Left cardiac atrium (tissue), 4 donors: ENCODE measurements at regions not wholly inside any gene's neighbourhood (a gene's known extent, or its start where the extent isn't known, plus 50 kb on each side); places are given as distances from the start of the nearest gene placed in this dataset.
"Not testable (repeated sequence)": the region's sequence is repeated elsewhere in the genome, so short reads cannot be mapped to it uniquely, and the experiment has no call there.

Source experiments
- ATAC-seq, 2 donors: fragments of 200-7000 bp; cut with Tn5 transposase; one replicate each; pipeline ENCODE4 v1.9.1; 2020; ENCODE audit warnings: mild to moderate bottlenecking in 2 of 2, moderate library complexity in 2 of 2
- DNase-seq: peaks from one replicate; pipeline ENCODE4 v3.0.0-alpha.2; 2020
- intact Hi-C, 2 donors: fragments of 100-400 bp; cut with DNase I; formaldehyde crosslinking; loops; one replicate each; pipeline versions ENCODE4 v1.14.1 to v1.15.1; 2022 to 2023
- donor health status: DM: no; HTN: yes; CAD: no.
- donor health status: DM: no; HTN: yes; CAD: no; lungs with severe emphysema.
- donor health status: DM: yes; HTN: yes; CAD: no.
- donor health status: Dilated cardiomyopathy.

DNA sequence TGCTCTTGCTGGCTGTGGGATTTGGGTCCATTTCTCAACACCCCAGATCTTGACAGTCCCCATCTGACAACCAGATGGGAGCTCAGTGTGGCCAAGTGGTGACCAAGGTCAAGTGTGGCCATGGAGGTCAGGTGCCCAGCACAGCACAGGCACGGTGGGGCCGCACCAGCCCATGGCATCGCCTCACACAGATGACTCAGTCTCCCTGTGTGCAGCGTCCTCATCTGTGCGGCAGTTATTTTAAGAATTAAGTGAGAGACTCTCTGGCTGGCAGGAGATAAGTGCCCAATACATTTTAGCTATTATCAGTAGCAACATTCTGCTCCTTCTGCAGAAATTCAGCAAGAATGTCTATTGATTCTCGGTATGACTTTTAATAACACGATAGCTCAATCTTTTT, 167.2 kb downstream of the DDX1 start:
- intact Hi-C loops, result no loop called here
- DNase-seq (no peak), ATAC-seq (no peak)

DNA sequence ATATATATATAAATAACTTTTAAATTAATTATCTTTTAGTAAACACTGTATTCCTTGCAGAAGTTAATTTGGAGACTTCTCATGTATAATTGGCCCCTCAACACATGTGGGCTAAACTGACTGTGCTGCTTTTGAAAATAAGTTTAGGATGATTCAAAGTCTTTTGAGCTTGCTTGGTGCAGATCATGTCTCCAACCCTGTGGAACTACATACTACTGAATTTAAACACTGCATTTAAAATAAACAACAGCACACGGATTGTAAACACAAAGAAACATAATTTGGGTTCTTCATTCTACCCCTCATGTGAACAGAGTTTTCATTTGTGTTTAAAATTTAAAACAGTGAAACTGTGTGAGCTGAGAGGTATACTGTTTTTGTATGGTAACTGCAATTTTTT, 167.7 kb downstream of the DDX1 start:
- ATAC-seq (no peak), DNase-seq (no peak)
- intact Hi-C loops, result no loop called here

DNA sequence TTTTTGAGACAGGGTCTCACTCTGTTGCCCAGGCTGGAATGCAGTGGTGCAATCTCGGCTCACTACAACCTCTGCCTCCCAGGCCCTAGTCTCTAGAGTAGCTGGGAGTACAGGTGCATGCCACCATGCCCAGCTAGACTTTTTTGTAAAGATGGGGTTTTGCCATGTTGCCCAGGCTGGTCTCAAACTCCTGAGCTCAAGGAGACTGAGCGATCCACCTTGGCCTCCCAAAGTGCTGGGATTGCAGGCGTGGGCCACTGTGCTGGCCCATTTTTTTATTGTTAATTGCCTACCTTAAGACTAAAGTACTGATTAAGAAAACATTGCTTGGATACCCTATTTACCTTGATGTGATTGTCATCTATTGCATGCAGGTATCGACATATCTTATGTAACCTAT, 168.1 kb downstream of the DDX1 start:
- intact Hi-C loops, result not testable (repeated sequence)

DNA sequence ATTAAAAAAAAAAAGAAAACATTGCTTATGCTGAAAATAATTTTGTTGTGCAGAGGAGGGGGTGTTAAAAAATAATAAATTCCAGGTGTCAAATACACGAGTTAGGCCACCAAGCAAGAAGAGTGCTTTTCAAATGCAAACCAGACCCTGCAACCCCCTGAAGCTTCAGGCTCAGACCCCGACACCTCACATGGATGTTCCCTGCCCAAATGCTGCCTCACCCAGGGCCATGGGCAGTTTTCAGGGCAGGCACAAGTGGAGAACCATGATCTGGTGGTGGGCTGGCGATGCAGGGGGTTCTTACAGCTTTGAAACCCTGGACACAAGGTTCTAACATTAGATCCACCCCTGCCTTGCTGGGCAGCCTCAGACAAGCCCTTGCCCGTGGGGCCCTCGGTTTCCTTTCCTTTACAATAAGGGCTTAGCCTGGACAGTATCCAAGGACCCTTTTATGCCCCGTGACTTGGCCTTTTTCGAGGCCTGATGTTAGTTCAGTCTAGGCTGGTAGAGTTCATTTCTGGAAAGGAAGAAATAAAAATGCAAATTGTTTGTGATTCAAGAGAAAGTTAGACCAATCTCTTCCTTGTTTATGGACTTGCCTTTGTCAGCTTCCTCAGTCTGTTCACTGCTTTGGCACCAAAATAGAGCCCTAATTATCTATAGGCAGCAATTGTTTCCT, 168.7 kb downstream of the DDX1 start:
- no peak for ATAC-seq
- DNase-seq, result no peak
- intact Hi-C loops, result no loop called here

More for the DNA sequence above, 168.1 kb downstream of the DDX1 start:
- ATAC-seq, DNase-seq: not testable (repeated sequence)

DNA sequence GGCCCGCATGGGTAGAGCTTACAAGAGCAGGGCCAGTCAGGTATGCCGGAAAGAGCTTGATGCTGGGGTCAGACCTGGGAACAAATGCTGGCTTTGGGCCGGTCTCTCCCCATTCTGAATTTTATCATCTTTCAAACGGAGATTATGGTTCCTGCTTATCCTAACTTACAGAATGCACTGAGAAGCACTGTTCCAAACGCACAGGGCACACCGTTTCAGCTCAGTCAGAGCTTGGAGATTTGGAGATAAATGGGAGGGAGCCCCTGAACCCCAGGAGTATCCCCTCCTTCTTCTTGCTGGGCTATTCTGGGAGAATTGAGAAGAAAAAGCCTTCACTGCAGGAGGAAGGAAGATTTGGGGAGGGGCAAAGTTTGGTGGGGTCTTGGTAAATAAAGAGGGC, 169.4 kb downstream of the DDX1 start:
- no peak for ATAC-seq
- intact Hi-C loops, result no loop called here
- no peak for DNase-seq

DNA sequence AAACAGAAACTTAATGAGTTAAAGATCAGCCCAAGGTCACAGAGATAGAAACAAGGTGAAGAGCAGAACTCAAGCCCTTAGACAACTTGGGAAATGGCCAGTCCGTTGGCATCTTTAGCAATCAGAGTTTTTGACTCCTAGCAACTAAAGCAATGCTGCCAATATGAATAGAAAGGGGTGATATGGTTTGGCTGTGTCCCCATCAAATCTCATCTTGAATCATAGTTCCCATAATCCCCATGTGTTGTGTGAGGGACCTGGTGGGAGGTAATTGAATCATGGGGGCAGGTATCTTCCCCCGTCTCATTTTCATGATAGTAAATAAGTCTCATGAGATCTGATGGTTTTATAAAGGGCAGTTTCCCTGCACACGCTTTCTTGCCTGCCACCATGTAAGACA, 170.2 kb downstream of the DDX1 start:
- DNase-seq, result no peak
- intact Hi-C loops, result no loop called here
- no peak for ATAC-seq

DNA sequence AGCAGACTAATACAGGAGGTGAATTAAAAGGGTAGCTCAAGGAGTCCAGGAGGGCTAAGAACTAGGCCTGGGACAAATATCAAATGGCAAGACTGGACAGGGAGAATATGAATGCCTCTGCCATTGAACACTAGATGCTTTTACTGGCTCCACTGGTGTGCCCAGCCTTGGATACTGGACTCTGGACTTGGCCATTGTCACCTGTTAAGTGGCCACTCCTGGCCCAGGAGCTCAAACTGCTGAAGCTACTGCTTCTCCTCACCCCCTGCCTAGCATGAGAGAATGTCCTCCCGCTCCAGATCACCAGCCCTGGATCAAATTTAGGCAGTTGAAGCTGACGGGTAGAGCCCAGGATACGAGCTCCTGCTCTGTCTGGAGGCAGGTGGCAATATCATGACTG, 170.8 kb downstream of the DDX1 start:
- intact Hi-C loops, result no loop called here
- ATAC-seq (no peak), DNase-seq (no peak)

DNA sequence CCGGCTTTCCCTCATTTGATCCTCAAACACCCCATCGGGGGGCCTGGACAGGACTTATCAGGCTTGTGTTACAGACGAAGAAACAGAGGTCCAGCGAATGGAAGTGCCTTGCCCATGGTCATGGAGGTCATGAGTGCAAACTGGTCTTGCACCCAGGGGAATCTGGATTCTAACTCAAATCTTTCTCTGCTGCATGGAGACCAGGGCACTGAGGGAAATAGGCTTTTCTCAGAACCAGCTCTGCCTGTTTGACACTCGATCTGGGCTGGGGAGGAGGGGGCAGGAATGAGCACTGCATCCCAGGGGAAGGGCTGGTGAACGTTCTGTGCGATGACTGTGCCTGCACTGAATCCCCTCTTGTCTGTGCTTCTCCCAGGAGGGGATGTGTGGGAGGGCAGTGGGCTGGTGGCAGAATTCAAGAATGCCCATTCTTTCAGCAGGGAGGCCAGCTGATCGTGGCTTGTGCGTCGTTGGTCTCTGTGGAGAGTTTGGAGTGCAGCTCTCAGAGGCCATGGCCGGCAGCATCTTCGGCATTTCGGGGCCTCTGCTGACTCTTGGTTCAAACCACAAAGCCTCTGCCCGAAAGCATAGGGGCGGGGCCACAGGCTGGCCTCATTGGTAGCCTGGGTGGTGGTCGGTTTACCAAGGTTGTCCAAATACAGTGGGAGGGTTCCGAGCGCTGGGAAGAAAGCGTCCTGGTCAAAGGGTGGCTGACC, 171.6 kb downstream of the DDX1 start:
- ATAC-seq (no peak), DNase-seq (no peak)
- intact Hi-C loops, result no loop called here

DNA sequence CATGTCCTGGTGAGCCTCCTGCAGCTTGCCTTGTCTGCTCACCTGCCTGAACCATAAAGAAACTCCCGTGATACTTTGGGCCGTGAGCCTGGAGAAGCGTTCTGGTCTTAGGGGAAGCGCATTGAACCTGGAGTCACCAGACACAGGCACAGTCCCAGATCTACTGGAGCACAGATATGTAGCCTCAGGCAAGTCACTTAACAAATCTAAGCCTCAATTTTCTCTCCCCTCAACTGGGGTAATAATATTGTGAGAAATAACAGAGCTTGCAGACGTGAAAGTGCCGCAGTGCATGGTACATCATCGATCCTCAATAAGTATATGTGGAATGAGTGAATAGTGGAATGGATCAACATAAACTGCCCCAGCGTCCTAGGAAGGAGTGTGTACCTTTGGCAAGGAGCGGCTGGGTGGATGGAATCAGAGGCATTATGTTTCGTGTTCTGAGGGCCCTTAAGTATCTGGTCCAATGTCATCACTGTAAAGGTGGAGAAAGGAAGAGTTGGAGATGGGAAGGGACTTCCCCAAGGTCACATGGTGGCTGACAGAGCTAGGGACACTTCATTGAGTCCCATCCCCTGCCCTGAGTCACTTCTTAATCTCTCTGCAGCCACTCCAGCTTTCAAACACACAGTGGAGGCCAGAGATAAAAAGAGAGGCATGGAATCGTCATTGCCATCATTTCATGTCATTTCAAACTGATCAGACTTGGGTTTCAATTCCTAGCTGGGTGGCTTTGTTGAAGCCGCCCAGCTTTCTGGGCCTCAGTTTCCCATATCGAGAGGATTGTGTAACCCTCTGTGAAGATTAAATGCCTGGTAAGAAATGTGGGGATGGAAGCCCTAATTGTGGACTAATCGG, 172.4 kb downstream of the DDX1 start:
- DNase-seq (no peak), ATAC-seq (no peak)
- intact Hi-C loops, result no loop called here

DNA sequence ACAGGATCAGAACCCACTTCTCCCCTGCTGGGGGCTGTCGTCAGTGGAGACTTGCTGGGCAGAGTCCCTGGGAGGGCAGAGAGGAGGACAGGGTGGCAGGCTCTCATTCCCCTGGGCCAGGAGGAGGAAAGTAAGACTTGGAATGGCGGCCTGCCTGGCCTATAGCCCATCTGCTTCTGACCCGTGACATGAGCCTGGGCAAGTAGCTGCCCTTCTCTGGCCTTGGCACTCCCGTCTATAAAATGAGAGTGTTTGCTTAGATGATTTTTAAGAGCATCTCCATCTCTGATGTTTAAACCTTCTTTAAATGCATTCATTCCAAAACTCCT, 173.0 kb downstream of the DDX1 start:
- intact Hi-C loops, result no loop called here
- ATAC-seq (no peak), DNase-seq (no peak)

DNA sequence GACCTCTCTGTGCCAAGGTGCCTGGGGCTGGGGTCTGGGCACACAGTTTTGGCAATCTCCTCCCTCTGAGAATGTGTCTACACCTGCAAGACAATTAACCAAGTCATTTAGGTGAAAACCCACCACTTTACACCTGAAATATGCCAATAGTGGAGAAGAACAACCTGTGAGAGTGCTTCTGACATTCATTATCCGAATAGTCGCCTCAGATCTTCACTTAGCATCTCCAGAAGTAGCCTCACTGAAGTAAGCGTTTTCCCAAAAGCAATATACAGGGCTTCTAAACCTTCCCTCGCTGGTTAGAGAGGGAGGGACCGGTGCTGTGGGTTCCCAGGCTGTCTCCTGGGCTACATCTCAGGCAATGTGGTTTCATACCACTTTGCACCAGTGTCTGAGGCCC, 173.5 kb downstream of the DDX1 start:
- ATAC-seq, result no peak
- no peak for DNase-seq
- intact Hi-C loops, result no loop called here

DNA sequence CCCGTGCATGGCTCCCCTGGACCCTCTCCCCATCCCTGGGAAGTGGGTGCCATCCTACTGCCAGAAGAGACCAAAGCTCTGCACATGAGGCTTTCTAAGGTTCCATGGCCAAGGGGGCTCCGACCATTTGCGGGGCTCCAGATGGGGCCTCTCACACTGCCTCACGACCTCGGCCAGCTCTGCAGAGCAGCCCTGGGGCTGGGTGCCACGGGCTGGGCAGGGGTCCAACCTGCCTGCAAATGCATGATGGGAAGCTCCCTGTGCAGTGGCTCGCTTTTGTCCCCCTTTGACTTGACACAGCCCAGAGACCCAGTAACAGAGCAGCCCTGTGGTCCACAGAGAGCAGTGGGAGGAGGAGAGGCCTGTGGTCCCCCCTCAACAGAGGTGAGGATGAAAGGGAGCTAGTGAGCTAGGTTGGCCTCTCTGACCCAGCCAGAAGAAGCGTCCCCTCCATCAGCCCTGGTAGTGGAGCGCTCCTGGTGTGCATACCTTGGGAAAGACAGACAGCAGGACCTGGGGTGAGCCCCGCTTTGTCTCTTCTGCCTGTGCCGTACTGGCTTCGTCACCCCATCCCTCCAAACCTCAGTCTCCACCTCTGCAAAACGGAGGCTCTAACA, 174.1 kb downstream of the DDX1 start:
- intact Hi-C loops, result no loop called here
- DNase-seq, result no peak
- ATAC-seq, result no peak

DNA sequence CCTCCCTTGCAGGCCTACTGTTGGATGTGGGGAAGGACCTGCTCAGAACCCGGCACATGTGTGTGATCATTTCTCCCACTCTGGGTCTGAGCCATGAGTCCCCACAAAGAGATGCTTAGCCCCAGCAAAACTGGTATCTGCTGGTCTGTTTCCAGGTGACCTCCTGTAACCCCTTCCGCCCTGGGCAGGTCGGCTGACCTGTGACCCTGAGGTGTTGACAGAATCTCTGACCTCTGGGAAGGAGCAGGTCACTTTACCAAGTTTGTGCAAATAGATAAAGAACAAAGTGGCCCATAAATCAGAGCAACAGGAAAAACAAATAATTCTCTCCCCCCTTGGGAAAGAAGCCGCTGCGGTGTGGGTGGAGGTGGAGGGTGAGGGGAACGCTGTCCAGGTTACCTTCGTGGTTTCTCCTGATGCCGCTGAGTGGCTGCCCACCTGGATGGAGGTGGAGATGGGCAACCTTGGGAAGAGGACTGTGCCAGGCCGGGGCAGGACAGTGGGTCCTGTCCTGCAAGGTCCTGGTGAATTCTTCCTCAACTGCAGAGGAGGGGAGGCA, 174.0 kb upstream of the MYCN start:
- ATAC-seq (no peak), DNase-seq (no peak)
- intact Hi-C loops, result no loop called here

DNA sequence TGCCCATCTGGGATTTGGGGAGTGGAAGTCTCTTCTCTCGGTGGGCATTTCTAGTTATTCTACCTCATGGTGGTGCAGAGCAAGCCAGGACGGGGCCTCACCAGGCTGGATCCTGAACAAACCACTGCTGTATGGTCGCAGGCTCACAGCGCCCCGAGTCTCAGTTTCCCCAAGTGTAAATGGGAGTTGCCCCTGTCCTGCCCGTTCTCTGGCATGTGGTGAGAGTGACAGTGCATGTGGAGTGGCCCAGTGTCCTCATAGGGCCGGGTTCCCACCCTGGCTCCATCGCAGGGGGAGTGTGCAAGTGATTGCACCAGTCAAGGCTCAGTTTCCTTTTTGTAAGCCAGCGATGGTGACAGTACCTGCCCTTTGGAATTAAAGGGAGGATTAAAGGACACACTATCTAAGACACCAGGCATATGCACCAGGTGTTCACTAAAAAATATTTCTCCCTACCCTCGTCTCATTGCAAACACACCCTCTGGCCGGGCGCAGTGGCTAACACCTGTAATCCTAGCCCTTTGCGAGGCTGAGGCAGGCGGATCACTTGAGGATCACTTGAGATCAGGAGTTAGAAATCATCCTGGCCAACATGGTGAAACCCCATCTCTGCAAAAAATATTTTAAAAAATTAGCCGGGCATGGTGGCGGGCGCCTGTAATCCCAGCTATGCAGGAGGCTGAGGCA, 173.3 kb upstream of the MYCN start:
- DNase-seq (no peak), ATAC-seq (no peak)
- intact Hi-C loops, result no loop called here

DNA sequence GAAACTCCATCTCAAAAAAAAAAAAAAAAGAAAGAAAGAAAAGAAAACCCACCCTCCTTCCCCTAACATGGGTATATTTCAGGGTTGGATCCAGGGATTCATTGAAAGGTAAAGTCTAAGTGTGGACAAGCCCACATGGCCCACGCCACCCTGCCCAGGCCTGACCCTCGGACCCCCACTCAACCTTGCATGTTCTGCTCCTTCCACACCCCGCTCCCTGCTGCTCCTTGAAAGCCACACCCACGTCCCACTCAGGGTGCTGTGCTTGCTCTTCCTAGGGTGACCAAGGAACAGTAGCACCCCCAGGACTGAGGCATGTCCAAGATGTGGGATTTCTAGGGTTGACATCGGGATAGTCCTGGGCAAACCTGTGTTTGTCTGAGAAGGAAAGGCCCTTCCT, 172.7 kb upstream of the MYCN start:
- DNase-seq, result no peak
- intact Hi-C loops, result no loop called here
- ATAC-seq, result no peak

DNA sequence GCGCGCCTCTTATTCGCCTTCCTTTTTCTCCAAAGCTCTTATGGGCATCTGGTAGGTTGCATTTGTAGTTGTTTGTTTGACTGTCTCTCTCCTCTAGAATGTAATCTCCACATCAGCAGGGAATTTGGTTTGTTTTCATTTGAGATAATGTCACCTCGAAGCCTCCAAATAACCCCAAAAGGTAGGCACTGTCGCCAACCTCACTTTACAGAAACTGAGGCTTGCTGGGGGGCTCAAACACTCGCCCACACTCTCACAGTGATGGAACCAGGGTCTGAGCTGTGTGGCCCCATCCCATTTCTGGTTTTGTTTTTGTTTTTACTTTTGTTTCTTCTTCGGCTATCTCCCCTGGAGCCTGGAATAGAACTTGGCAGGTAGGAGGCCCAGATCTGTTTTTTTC, 172.2 kb upstream of the MYCN start:
- intact Hi-C loops, result no loop called here
- DNase-seq (no peak), ATAC-seq (no peak)

DNA sequence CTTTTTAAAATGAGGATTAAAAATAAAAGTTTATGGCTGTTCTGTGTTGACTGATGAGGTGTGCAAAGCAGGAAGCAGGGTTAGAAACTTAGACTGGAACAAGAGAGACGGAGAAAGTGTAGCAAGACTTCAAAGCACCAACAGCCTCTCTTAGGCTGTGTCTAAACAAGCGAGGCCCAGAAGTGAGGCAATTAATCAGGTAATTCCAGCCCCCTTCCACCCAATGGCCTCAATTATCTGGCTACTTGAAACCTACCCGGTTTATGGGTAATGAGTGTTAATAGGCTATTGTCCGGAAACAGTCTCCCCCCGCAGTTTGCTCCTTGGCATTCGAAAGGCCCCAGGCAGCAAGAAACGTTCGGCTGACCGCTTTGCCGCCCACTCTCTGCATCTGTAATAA, 171.7 kb upstream of the MYCN start:
- intact Hi-C loops, result no loop called here
- DNase-seq (no peak), ATAC-seq (no peak)

DNA sequence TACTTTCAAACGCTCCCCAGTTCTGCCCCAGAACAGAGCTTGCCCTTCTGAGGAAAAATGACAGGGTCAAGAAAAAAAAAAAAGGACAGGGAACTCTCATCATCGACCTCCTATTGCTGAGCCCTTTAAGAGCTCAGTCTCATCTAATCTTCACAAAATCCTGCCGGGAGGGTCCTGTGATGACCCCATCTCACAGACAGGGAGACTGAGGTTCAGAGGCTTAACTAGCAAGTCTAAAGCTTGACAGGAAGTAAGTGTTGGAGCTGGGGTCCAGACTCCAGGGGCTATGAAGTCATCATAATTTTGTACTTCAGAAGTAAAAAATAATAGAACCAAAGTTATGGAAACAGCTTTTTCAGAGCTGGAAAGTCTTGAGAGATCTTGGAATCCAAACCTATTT, 171.1 kb upstream of the MYCN start:
- DNase-seq (no peak), ATAC-seq (no peak)
- intact Hi-C loops, result no loop called here
